ENCODE measurements at regions not wholly inside any gene's neighbourhood (a gene's known extent, or its start where the extent isn't known, plus 50 kb on each side); places are given as distances from the start of the nearest gene placed in this dataset.

DNA sequence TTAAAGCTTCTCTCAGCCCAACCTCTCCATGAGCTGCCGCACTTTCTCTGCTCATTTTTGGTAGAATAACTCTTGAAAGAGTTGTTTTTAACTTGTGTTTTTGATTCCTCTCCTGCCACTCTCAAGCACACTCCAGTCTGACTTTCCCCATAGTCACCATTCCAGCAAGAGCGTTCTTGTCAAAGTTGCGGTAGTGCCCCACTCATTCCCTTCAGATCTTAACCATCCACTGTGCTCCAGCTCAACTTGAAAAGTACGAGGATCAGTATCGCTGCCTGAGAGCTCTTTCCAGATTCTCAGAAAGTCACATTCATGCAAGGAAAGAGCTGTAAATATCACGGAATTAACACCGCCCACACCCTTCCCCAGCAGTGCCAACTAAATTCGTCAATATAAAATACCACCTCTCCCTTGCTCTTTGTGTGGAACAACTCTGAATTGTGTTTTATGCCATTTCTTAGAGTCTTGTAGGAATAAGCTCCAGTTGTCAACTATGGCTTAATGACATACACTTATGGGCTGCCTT lies 59.7 kb upstream of the IL15 start:
- no peak overlapping the region for H3K4me3 ChIP-seq
- intact Hi-C loops (cut with DNase I), result no loop called here
- H3K27me3 ChIP-seq, result no peaks in the 10 kb centered on the region
- TF ChIP-seq, protein P1, sequence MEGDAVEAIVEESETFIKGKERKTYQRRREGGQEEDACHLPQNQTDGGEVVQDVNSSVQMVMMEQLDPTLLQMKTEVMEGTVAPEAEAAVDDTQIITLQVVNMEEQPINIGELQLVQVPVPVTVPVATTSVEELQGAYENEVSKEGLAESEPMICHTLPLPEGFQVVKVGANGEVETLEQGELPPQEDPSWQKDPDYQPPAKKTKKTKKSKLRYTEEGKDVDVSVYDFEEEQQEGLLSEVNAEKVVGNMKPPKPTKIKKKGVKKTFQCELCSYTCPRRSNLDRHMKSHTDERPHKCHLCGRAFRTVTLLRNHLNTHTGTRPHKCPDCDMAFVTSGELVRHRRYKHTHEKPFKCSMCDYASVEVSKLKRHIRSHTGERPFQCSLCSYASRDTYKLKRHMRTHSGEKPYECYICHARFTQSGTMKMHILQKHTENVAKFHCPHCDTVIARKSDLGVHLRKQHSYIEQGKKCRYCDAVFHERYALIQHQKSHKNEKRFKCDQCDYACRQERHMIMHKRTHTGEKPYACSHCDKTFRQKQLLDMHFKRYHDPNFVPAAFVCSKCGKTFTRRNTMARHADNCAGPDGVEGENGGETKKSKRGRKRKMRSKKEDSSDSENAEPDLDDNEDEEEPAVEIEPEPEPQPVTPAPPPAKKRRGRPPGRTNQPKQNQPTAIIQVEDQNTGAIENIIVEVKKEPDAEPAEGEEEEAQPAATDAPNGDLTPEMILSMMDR (IDR thresholded peaks at IDR 0.05), result no peak
- no peaks in the 10 kb centered on the region for H3K4me1 ChIP-seq
- H3K27ac ChIP-seq, result no peak overlapping the region
- no peaks in the 10 kb centered on the region for H3K9me3 ChIP-seq
- DNase-seq (ENCODE audit: low spot score in 2 of 2), result no peak
- H3K36me3 ChIP-seq, result no peaks in the 10 kb centered on the region

GRCh38 chr4:141578451-141578850 lies 57.9 kb upstream of the IL15 start:
- H3K9me3 ChIP-seq, result no peaks in the 10 kb centered on the region
- H3K4me3 ChIP-seq, result no peak overlapping the region
- no peak overlapping the region for H3K27ac ChIP-seq
- H3K36me3 ChIP-seq, result no peaks in the 10 kb centered on the region
- TF ChIP-seq, protein P1 (IDR thresholded peaks at IDR 0.05), result no peak
- H3K27me3 ChIP-seq, result no peaks in the 10 kb centered on the region
- no peaks in the 10 kb centered on the region for H3K4me1 ChIP-seq
- intact Hi-C loops (cut with DNase I), result no loop called here
- DNase-seq (ENCODE audit: low spot score in 2 of 2), result no peak

DNA sequence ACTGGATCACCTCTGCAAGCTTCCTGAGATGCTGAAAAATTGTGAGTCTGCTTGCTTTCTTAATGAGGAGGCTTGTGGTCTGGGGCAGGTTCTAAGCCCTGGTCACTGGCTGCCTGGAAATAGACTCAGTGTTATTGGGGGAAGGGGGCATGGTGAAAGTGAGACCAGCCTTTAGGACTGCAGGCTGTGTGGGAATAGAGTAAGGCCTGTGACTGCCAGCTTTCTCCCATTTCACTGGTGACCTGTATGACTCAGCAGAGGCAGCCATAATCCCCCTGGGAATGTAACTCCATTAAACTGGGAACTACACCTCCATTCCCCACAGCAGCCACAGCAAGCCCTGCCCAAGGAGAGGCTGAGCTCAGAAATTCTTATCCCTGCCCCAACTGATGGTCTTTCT lies 55.9 kb upstream of the IL15 start:
- H3K27me3 ChIP-seq, result no peaks in the 10 kb centered on the region
- no peaks in the 10 kb centered on the region for H3K9me3 ChIP-seq
- intact Hi-C loops (cut with DNase I), result no loop called here
- TF ChIP-seq, protein P1 (IDR thresholded peaks at IDR 0.05), result no peak
- no peak for DNase-seq (ENCODE audit: low spot score in 2 of 2)
- no peaks in the 10 kb centered on the region for H3K4me1 ChIP-seq
- H3K27ac ChIP-seq, result no peak overlapping the region
- no peaks in the 10 kb centered on the region for H3K36me3 ChIP-seq
- no peak overlapping the region for H3K4me3 ChIP-seq

Data from ascending aorta (tissue), 2 donors.